ENCODE measurements at regions not wholly inside any gene's neighbourhood (a gene's known extent, or its start where the extent isn't known, plus 50 kb on each side); places are given as distances from the start of the nearest gene placed in this dataset.
A peak's percentile ranks its signal among the peaks of the same experiment; 100 is the strongest.

DNA sequence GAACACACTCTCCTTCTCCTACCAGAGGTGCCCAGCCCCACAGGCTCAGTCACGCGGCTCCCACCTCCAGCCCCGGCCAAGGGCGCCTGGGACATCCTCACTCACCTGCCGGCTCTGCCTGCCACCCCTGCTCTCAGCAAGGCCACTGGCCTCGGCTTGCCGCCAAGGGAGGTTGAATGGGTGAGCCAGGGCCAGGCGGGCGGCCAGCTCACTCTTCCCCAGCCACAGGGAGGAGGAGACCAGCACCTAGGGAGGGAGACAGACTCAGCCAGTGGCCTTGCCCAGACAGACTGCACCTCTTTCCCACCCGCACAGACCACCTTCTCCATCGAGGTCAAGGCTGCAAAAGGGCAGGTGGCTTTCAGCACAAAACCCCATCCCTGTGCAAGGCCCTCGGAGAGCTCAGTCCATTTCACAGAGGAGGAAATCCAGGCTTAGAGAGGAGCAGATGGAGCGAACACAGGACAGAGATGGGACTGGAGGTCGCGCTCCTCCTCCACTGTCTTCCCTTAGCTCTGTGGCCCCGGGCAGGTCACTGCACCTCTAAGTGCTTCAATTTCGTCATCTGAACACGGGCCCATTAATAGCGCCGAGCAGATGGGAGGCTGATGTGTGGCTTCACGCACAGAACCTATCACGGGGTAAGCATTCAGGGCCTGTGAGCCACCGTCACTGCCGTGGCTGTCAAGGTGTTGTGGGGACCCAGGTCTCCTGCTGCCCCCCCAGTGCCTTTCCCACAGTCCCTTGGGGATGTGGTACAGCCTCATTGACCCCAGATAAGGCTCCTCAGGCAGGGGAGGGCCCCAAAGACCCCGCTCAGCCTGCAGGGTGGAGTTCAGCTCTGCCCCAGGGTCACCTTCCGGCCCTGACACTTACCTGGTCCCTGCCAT, 56.1 kb downstream of the RMI2 start:
- no peak for ATAC-seq

DNA sequence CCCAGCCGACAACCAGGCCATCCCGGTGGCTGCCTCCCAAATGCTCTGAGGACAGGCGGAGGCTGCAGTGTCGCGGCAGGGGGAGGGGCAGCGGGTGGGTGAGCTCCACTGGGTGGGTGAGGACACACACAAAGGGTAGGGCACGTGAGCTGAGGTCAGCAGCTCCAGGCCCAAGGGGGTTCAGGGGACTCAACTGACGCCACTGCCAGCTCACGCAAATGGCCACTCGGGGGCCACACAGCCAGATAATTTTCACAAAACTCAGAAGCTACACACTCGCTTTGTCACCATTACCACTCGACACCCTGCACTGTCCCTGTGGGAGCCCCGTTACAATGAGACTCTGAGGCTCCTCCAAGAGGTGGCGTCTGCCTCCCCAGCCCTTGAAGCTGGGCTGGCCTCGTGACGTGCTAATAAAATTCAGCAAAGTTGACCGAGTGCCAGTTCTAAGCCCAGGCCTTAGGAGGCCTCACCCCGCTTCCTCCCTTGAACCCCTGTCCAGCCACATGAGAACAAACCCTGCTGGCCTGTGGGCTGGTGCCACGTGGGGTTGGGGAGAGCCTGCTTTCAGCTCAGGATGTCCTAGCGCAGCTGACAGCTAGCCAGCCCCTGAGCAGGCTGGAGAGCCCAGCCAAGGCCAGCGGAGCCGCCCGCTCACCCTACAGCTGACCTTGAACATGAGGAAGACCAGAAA, 56.9 kb downstream of the RMI2 start:
- no peak for ATAC-seq

GRCh38 chr16:11402745-11403533, 57.7 kb downstream of the RMI2 start:
- no peak for ATAC-seq

DNA sequence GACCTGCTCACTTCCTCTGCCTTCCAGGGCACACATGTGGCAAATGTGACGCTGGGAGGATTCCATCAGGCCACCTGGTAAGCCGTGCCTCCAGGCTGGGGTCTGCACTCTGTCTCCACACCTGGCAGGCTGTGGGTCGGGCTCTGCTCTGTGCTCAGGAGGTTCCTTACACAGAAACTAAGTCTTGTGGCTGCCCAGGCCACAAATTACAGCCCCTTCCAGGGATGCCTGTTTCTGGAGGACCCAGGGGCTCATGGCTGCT, 58.2 kb downstream of the RMI2 start:
- ATAC-seq = no peak

GRCh38 chr16:11403920-11404319, 58.7 kb downstream of the RMI2 start:
- ATAC-seq = no peak

DNA sequence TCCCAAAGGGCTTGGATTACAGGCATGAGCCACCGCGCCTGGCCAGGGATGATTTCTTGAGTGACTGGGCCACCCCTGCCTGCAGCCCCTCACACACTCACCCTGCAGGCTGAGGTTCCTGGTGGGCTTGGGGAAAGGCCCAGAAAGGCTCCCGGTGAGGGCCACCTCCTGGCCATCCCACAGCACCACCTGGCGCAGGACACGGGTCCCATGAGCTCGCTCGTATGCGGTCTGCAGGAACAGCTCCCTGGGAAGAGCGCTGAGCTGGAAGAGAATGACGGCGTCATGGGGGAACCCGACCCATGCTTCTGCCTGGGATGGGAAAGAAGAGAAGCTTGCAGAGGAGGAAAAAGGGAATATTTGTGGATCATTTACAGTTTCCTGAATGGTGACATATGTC, 59.3 kb downstream of the RMI2 start:
- ATAC-seq = no peak

GRCh38 chr16:11405331-11406176, 60.3 kb downstream of the RMI2 start:
- peak in 1 of 2 donors; percentile 33 for ATAC-seq

GRCh38 chr16:11406177-11406560, 60.9 kb downstream of the RMI2 start:
- no peak for ATAC-seq

DNA sequence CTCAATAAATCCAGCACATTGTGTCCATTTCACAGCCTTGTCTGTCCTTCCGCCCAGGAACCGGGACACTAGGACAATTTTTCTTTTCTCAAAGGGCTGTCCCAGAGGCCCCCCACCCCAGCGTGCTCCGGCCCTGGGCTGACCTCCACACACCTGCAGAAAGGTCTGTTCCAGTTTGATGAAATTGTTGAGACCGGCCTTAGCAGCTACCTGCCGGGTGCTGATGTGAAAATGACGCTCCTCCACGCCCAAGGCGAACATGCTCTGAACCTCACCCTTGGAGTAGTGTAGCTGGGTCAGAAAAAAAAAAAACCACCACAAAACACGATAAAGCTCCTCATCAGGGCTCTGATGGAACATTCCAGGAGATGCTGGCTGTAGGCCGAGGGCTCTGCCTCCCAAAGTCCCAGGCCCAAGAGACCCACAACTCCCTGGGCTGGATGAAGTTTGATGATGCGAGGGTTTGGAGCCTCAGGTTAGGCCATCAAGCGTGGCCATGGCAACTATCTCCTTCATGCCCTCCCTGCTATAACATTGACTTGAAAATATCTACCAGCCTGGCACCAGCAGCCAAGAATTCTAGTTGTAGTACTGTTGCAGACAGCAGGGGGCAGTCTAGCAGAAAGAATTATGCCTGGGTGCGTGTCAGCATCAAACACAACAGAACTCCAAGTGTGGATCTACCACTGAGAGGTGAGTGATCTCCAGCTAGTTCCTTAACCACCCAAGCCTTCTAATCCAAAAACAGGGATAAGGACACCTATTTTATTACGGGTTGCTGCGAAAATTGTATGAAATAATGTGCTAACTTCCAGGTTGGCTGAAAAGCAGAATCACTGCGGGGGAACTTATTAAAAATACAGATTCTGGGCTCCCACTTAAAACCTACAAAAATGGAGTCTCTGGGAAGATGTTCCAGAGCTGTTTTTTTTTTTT, 62.1 kb downstream of the RMI2 start:
- ATAC-seq = peak in 1 of 2 donors; percentile 58

DNA sequence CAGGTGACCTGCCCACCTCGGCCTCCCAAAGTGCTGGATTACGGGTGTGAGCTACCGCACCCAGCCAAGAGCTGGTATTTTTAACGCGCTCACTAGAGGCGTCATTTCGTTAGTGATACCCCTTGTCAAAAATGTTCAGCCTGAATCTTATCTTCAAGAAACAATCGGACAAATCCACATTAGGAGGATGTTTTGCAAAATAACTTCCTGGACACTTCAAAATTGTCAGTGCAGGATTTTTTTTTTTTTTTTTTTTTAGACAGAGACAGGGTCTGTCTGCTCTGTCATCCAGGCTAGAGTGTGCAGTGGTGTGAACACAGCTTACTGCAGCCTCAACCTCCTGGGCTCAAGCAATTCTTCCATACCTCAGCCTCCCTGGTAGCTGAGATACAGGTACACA, 63.0 kb downstream of the RMI2 start:
- ATAC-seq = no peak

- ATAC-seq = no peak
These were observed 64.1 kb downstream of the RMI2 start for GRCh38 chr16:11409398-11409797.

GRCh38 chr16:11410376-11411058, 65.3 kb downstream of the RMI2 start:
- ATAC-seq = no peak

DNA sequence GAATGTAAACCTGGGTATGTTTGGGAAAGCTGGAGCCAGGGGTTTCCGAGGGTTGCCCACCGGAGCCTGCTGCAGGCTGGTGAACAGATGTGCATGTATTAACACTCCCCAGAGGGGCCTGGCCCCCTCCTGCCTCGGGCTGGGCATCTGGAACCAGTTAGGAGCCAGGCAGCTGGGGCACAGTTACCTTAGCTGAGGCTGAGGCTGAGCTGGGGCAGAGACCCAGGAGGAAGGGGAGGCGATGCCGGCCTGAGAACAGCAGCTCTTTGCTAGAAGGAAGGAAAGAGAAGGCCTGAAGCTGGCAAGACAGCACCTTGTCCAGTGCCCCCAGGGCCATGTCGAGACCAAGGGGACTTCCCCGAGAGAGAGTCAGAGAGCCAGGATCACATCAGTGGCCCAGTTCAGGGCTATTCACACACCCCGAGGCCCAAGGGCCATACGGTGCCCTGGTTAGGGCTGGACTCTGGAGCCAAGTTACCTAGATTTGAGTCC, 65.8 kb downstream of the RMI2 start:
- no peak for ATAC-seq

DNA sequence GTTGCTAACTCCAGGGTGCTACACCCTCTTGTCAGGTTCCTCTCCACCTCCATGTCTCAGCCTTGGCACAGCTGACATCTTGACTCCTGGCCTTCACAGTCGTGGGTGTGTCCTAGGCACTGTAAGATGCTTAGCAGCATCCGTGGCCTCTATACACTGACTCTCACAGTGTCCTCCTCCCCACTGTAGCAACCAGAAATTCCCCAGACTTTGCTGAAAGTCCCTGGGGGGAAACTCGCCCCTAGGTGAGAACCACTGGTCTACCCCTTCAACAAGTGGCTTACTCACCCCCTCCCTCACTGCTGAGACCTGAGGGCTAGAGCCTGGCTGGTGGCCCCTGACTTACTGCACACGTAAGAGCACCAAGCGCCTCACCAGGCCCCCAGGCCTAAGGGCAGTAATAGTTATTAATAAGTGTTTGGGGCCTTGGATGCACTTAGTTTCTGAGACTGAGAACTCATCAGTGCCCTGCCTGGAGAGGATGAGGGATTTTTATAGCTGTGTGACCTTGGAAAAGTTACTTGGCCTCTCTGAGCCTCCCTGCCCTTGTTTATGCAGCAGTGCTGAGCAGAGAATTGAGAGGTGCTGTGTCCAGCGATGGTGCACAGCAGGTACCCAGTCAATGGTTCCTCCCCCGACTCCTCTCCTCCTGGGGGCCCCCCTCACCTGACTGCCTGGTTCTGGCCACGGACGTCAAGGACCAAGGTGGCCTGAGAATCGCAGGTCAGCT, 67.1 kb downstream of the RMI2 start:
- no peak for ATAC-seq

GRCh38 chr16:11412965-11413887, 68.0 kb downstream of the RMI2 start:
- no peak for ATAC-seq

DNA sequence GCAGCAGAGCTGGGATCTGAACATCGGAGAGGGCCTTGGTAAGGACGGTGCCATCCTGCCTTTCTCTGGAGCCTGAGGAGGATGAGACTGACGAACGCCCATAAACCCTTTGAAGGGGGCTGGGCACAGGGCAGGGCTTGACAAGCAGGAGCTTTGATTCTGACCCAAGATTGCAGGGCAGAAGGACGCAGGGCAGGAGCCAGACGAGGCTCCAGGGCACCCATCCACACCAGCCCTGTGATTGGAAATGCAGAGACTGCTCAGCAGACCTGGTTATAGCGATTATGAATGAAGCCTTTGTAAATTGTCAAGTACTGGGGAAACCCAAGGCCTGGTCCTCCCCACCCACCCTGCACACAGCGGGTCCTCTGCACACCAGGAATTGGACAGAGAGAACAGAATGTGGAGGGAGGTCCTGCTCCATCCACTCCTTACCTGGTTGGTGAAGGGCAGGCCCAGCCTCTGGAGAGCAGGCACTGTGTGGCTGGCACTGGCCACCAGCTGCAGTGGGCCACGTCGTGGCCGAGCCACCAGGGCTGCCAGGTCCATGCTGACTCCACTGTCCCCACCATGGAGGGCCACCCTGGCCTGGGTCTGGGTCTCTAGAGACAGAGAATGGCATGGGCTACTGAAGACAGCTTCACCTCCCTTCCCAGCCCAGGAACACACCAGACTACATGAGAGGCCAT, 68.8 kb downstream of the RMI2 start:
- no peak for ATAC-seq

DNA sequence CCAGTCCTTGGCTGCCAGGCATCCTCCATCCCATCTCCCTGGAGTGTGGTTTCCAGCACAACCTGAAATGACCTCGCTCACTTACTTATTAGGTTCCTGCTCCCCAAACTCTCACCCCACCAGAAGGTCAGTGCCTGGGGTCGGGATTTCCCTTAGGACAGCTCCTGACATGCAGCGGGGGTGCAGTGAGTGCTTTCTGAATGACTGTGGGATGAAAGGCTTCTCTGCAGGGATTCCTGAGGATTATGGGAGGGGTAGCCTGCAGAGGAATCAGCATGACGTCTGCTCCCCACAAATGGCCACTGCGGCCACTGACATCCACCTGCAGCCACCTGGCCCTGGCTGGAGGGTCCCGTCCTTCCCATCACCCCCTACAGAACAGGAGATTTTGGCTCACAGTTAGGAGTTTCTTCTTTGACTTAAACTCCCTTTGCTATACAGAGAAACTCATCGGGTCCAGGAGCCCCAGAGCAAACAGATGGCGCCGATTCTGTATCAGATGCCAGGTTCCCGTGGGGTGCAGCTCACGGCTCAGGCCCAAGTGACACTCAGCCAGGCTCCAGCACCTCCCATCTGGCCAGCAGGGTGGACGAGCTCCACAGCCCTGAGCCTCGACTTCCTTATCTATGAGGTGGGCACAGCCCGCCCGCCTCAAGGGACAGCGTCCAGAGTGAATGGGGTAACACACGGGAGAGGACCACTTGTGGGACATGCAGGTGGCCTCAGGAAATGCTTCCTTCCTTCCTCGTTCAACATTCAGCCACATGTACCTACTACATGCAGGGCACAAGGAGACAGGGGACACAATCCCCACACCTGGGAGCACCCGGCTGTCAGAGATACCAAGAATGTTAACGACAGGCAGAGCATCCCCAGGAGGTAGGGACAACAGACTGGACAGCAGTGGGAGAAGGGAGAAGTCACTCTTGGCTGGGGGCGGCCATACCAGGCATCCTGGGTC, 69.8 kb downstream of the RMI2 start:
- no peak for ATAC-seq
